Kidney (tissue), 13 donors: ENCODE measurements at regions not wholly inside any gene's neighbourhood (a gene's known extent, or its start where the extent isn't known, plus 50 kb on each side); places are given as distances from the start of the nearest gene placed in this dataset.

Source experiments
- DNase-seq, 5 donors: peaks; one replicate each; pipeline ENCODE4 v3.0.0-alpha.2; 2013 to 2020
- FAIRE-seq: peaks from 2 replicates; lab custom pipeline; 2012; peaks lifted over from hg19 to GRCh38; lab: Jason Lieb, UNC
- H3K27ac ChIP-seq, 2 donors: one replicate each; pipeline ENCODE4 v1.7.0; 2013; ENCODE audit warnings: low read depth in 2 of 2, low read length in 2 of 2, inconsistent platforms in 1 of 2
- H3K27me3 ChIP-seq: one replicate; pipeline ENCODE4 v1.7.1; 2013; ENCODE audit warnings: low read length, inconsistent platforms; ENCODE audit not compliant: control insufficient read depth, insufficient read depth
- H3K36me3 ChIP-seq, 3 donors: one replicate each; pipeline versions ENCODE4 v1.7.0 to v1.7.1; 2013; ENCODE audit warnings: low read length in 3 of 3, control low read depth in 1 of 3, inconsistent platforms in 1 of 3; ENCODE audit not compliant: insufficient read depth in 3 of 3, control insufficient read depth in 2 of 3
- H3K4me1 ChIP-seq, 3 donors: one replicate each; pipeline versions ENCODE4 v1.7.0 to v1.7.1; 2013; ENCODE audit warnings: low read length in 3 of 3, inconsistent platforms in 1 of 3, low read depth in 1 of 3; ENCODE audit not compliant: control insufficient read depth in 2 of 3, insufficient read depth in 2 of 3
- H3K4me3 ChIP-seq, 3 donors: one replicate each; pipeline versions ENCODE4 v1.7.0 to v1.8.1; 2013; ENCODE audit warnings: low read length in 3 of 3, control low read depth in 1 of 3, inconsistent platforms in 1 of 3
- H3K9ac ChIP-seq, 3 donors: one replicate each; pipeline versions ENCODE4 v1.7.0 to v1.7.1; 2013; ENCODE audit warnings: low read length in 3 of 3, control low read depth in 1 of 3, inconsistent platforms in 1 of 3
- H3K9me3 ChIP-seq, 3 donors: one replicate each; pipeline versions ENCODE4 v1.7.0 to v1.7.1; 2013; ENCODE audit warnings: low read length in 3 of 3, control low read depth in 1 of 3, inconsistent platforms in 1 of 3; ENCODE audit not compliant: control insufficient read depth in 2 of 3, insufficient read depth in 1 of 3
- CTCF ChIP-seq: IDR thresholded peaks from 3 replicates; pipeline ENCODE4 v1.5.1; 2012; ENCODE audit warnings: mild to moderate bottlenecking, moderate library complexity, borderline replicate concordance; ENCODE audit not compliant: insufficient read depth; ENCODE audit errors: extremely low read depth
- intact Hi-C: fragments of 100-400 bp; cut with DNase I; formaldehyde crosslinking; loops from one replicate; pipeline ENCODE4 v1.11.1; 2022
- donor health status: control.
- donor health status: control.
- donor health status: control.
- donor health status: control.
- donor health status: control.
- donor health status: DM: yes; HTN: yes; CAD: no.
- donor health status: Normal renal cell carcinoma (clear cell type).

GRCh38 chr6:115766745-115767462 is 293.8 kb downstream of the FRK start:
- Histone ChIP-seq H3K4me1 (no peaks in the 10 kb centered on the region), H3K27me3 (no peaks in the 10 kb centered on the region), H3K9ac (no peak overlapping the region), H3K36me3 (no peaks in the 10 kb centered on the region), H3K4me3 (no peak overlapping the region), H3K9me3 (peaks cover 0 to 3% (median 0%) of the 10 kb centered on the region in 3 donors), H3K27ac (no peak overlapping the region)
- DNase-seq (peak in 1 of 5 donors; percentile 42), FAIRE-seq (no peak)
- TF ChIP-seq CTCF, result no peak
- intact Hi-C loops, result no loop called here

GRCh38 chr6:115765966-115766365 is 294.7 kb downstream of the FRK start:
- Histone ChIP-seq H3K27me3 (no peaks in the 10 kb centered on the region), H3K9ac (no peak overlapping the region), H3K36me3 (no peaks in the 10 kb centered on the region), H3K4me1 (no peaks in the 10 kb centered on the region), H3K4me3 (no peak overlapping the region), H3K27ac (no peak overlapping the region), H3K9me3 (peaks cover 0 to 5% (median 0%) of the 10 kb centered on the region in 3 donors)
- TF ChIP-seq CTCF, result no peak
- no peak for FAIRE-seq
- intact Hi-C loops, result no loop called here
- DNase-seq, result no peak

- Histone ChIP-seq H3K4me1 (no peaks in the 10 kb centered on the region), H3K27me3 (no peaks in the 10 kb centered on the region), H3K9me3 (peaks cover 0 to 5% (median 0%) of the 10 kb centered on the region in 3 donors), H3K36me3 (no peaks in the 10 kb centered on the region), H3K27ac (no peak overlapping the region), H3K4me3 (no peak overlapping the region), H3K9ac (no peak overlapping the region)
- intact Hi-C loops, result no loop called here
- FAIRE-seq (no peak), DNase-seq (no peak)
- no peak for TF ChIP-seq CTCF
These were observed 301.6 kb downstream of the FRK start for GRCh38 chr6:115759051-115759450.
